Left forelimb (tissue), 1 donor: ENCODE measurements at regions not wholly inside any gene's neighbourhood (a gene's known extent, or its start where the extent isn't known, plus 50 kb on each side); places are given as distances from the start of the nearest gene placed in this dataset.

Source experiments
- DNase-seq: peaks from one replicate; pipeline ENCODE4 v3.0.0-alpha.2; 2018; ENCODE audit warnings: low spot score

GRCh38 chr22:27348634-27349033 lies 452.9 kb downstream of the MN1 start:
- DNase-seq: no peak

- DNase-seq: no peak
These were observed 452.1 kb downstream of the MN1 start for GRCh38 chr22:27349456-27349855.

GRCh38 chr22:27350306-27350705 lies 451.2 kb downstream of the MN1 start:
- DNase-seq: no peak

- no peak for DNase-seq
These were observed 449.1 kb downstream of the MN1 start for GRCh38 chr22:27352426-27352825.

- DNase-seq: no peak
These were observed 443.3 kb downstream of the MN1 start for GRCh38 chr22:27358096-27358870.

- no peak for DNase-seq
These were observed 431.3 kb downstream of the MN1 start for GRCh38 chr22:27370269-27370668.

GRCh38 chr22:27370987-27371386 lies 430.6 kb downstream of the MN1 start:
- no peak for DNase-seq

- no peak for DNase-seq
These were observed 429.2 kb downstream of the MN1 start for GRCh38 chr22:27372364-27372763.

- no peak for DNase-seq
These were observed 428.4 kb downstream of the MN1 start for GRCh38 chr22:27372969-27373670.

- DNase-seq: no peak
These were observed 423.9 kb downstream of the MN1 start for GRCh38 chr22:27377501-27378295.

- no peak for DNase-seq
These were observed 423.2 kb downstream of the MN1 start for GRCh38 chr22:27378311-27378800.

GRCh38 chr22:27378995-27379394 lies 422.6 kb downstream of the MN1 start:
- DNase-seq: no peak

GRCh38 chr22:27380855-27381254 lies 420.7 kb downstream of the MN1 start:
- no peak for DNase-seq

GRCh38 chr22:27381552-27381951 lies 420.0 kb downstream of the MN1 start:
- no peak for DNase-seq

- no peak for DNase-seq
These were observed 419.4 kb downstream of the MN1 start for GRCh38 chr22:27381960-27382742.

- DNase-seq: no peak
These were observed 418.6 kb downstream of the MN1 start for GRCh38 chr22:27382947-27383346.

- no peak for DNase-seq
These were observed 417.7 kb downstream of the MN1 start for GRCh38 chr22:27383896-27384295.

GRCh38 chr22:27385261-27385998 lies 416.1 kb downstream of the MN1 start:
- DNase-seq: no peak

- DNase-seq: no peak
These were observed 415.4 kb downstream of the MN1 start for GRCh38 chr22:27386186-27386585.

- DNase-seq: no peak
These were observed 414.0 kb downstream of the MN1 start for GRCh38 chr22:27387561-27387960.

- no peak for DNase-seq
These were observed 413.4 kb downstream of the MN1 start for GRCh38 chr22:27388090-27388600.
